Vagina (tissue), 2 donors: ENCODE measurements at regions not wholly inside any gene's neighbourhood (a gene's known extent, or its start where the extent isn't known, plus 50 kb on each side); places are given as distances from the start of the nearest gene placed in this dataset.

Experiments used
- POLR2A ChIP-seq, 2 donors: fragments of 450-650 bp; IDR thresholded peaks; one replicate each; pipeline ENCODE4 v1.6.1; 2017; ENCODE audit warnings: antibody characterized with exemption in 2 of 2, mild to moderate bottlenecking in 2 of 2, moderate library complexity in 2 of 2
- POLR2AphosphoS5 ChIP-seq, 2 donors: sonication (generic); formaldehyde crosslinking; IDR thresholded peaks; one replicate each; pipeline ENCODE4 v1.9.0; 2017; ENCODE audit warnings: antibody characterized with exemption in 2 of 2, mild to moderate bottlenecking in 2 of 2, low read depth in 1 of 2; ENCODE audit not compliant: insufficient read depth in 1 of 2
- TF ChIP-seq, protein P1 (sequence below), 3 experiments: fragments of 450-650 bp in 2 of 3; fragments of 200-600 bp in 1 of 3; sonication (generic) in 1 of 3; IDR thresholded peaks; one replicate each; pipeline ENCODE4 v1.5.1; 2017 to 2019; ENCODE audit warnings: antibody characterized with exemption in 3 of 3, mild to moderate bottlenecking in 2 of 3, moderate library complexity in 2 of 3

DNA sequence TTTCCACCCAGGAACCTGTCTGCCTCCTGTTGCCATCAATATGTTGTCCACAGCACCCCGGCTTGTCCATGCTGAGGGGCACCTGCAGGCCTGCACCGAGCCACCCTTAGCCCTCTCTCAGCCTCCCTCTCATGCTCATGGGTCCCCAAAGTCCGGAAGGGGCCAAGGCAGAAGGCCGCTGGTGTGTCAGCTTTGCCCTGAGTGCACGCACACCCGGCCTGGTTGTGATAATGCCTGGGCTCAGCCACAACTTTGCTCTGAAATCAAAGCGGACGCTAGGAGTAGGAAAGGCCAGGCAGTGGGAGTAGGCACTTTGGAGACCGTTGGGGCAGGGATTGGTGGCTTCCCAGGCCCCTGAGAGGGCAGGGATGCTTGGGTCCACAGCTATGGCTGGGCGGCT, 201.8 kb upstream of the NUDT12 start:
- TF ChIP-seq, protein P1, sequence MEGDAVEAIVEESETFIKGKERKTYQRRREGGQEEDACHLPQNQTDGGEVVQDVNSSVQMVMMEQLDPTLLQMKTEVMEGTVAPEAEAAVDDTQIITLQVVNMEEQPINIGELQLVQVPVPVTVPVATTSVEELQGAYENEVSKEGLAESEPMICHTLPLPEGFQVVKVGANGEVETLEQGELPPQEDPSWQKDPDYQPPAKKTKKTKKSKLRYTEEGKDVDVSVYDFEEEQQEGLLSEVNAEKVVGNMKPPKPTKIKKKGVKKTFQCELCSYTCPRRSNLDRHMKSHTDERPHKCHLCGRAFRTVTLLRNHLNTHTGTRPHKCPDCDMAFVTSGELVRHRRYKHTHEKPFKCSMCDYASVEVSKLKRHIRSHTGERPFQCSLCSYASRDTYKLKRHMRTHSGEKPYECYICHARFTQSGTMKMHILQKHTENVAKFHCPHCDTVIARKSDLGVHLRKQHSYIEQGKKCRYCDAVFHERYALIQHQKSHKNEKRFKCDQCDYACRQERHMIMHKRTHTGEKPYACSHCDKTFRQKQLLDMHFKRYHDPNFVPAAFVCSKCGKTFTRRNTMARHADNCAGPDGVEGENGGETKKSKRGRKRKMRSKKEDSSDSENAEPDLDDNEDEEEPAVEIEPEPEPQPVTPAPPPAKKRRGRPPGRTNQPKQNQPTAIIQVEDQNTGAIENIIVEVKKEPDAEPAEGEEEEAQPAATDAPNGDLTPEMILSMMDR (IDR thresholded peaks at IDR 0.05), result no peak
- no peak for TF ChIP-seq POLR2A (IDR thresholded peaks at IDR 0.05)
- TF ChIP-seq POLR2AphosphoS5 (IDR thresholded peaks at IDR 0.05; ENCODE audit: insufficient read depth in 1 of 2, low read depth in 1 of 2), result no peak
